GM12875 (cell line): ENCODE measurements at regions not wholly inside any gene's neighbourhood (a gene's known extent, or its start where the extent isn't known, plus 50 kb on each side); places are given as distances from the start of the nearest gene placed in this dataset.

Source experiments
- H3K4me3 ChIP-seq: one replicate; pipeline ENCODE4 v1.5.1; 2011; ENCODE audit warnings: low read depth, low read length, control low read depth
- CTCF ChIP-seq: IDR thresholded peaks from 2 replicates; pipeline ENCODE4 v1.5.1; 2011; ENCODE audit warnings: low read depth, mild to moderate bottlenecking, control low read depth, inconsistent platforms, low read length, moderate library complexity, borderline replicate concordance; ENCODE audit not compliant: insufficient read depth

- no peak for TF ChIP-seq CTCF
- no peak overlapping the region for H3K4me3 ChIP-seq
Observed at GRCh38 chr13:53605326-53605725, 576.7 kb downstream of the OLFM4 start.

GRCh38 chr13:53612200-53612599 lies 583.6 kb downstream of the OLFM4 start:
- TF ChIP-seq CTCF, result no peak

GRCh38 chr13:53622456-53622855 lies 593.8 kb downstream of the OLFM4 start:
- no peak overlapping the region for H3K4me3 ChIP-seq
- no peak for TF ChIP-seq CTCF

More at GRCh38 chr13:53612200-53612599, 583.6 kb downstream of the OLFM4 start:
- H3K4me3 ChIP-seq, result no peak overlapping the region

GRCh38 chr13:53623146-53623545 lies 594.5 kb downstream of the OLFM4 start:
- TF ChIP-seq CTCF, result no peak
- no peak overlapping the region for H3K4me3 ChIP-seq

GRCh38 chr13:53631511-53631910 lies 602.9 kb downstream of the OLFM4 start:
- no peak for TF ChIP-seq CTCF
- no peak overlapping the region for H3K4me3 ChIP-seq

- TF ChIP-seq CTCF, result no peak
- no peak overlapping the region for H3K4me3 ChIP-seq
Observed at GRCh38 chr13:53638040-53638439, 609.4 kb downstream of the OLFM4 start.

- no peak overlapping the region for H3K4me3 ChIP-seq
- no peak for TF ChIP-seq CTCF
Observed at GRCh38 chr13:53642306-53642705, 613.7 kb downstream of the OLFM4 start.
